CD14-positive monocyte (primary cell): ENCODE measurements at regions not wholly inside any gene's neighbourhood (a gene's known extent, or its start where the extent isn't known, plus 50 kb on each side); places are given as distances from the start of the nearest gene placed in this dataset.

Source experiments
- DNase-seq, 3 donors: peaks; one replicate each; pipeline ENCODE4 v3.0.0-alpha.2; 2011 to 2022
- H2AFZ ChIP-seq: 2 replicates; pipeline ENCODE4 v1.6.0; 2012; ENCODE audit warnings: mild to moderate bottlenecking, low read depth, low read length, inconsistent platforms; ENCODE audit not compliant: insufficient read depth, poor library complexity, severe bottlenecking
- H3K27ac ChIP-seq, 2 donors: 1 replicate in 1 of 2; 2 replicates in 1 of 2; pipeline ENCODE4 v1.5.1; 2012 to 2013; ENCODE audit warnings: low read length in 2 of 2, control low read depth in 1 of 2, inconsistent platforms in 1 of 2, low read depth in 1 of 2, mild to moderate bottlenecking in 1 of 2
- H3K27me3 ChIP-seq, 2 donors: one replicate each; pipeline versions ENCODE4 v1.6.0 to v1.6.1; 2011 to 2013; ENCODE audit warnings: low read length in 2 of 2; ENCODE audit not compliant: control insufficient read depth in 2 of 2, insufficient read depth in 2 of 2
- H3K36me3 ChIP-seq, 2 donors: replicated peaks in 1 of 2; 1 replicate in 1 of 2; 2 replicates in 1 of 2; pipeline versions ENCODE4 v1.5.1 to v1.6.1; 2012 to 2013; ENCODE audit warnings: low read length in 2 of 2, control low read depth in 1 of 2, inconsistent platforms in 1 of 2, mild to moderate bottlenecking in 1 of 2; ENCODE audit not compliant: insufficient read depth in 2 of 2, control insufficient read depth in 1 of 2
- H3K4me1 ChIP-seq, 2 donors: 1 replicate in 1 of 2; 2 replicates in 1 of 2; pipeline versions ENCODE4 v1.5.1 to v1.6.1; 2012 to 2013; ENCODE audit warnings: low read length in 2 of 2, control low read depth in 1 of 2, inconsistent platforms in 1 of 2, mild to moderate bottlenecking in 1 of 2, moderate library complexity in 1 of 2; ENCODE audit not compliant: insufficient read depth in 2 of 2, control insufficient read depth in 1 of 2
- H3K4me2 ChIP-seq: replicated peaks from 2 replicates; pipeline ENCODE3; 2012; ENCODE audit warnings: low read length, moderate library complexity, mild to moderate bottlenecking; ENCODE audit not compliant: poor library complexity, severe bottlenecking; ENCODE audit errors: extremely low read depth
- H3K4me3 ChIP-seq, 3 experiments: fragments of 200-600 bp in 1 of 3; sonication (generic) in 1 of 3; replicated peaks in 1 of 3; 1 replicate in 2 of 3; 2 replicates in 1 of 3; pipeline ENCODE4 v1.5.1; 2011 to 2013; ENCODE audit warnings: low read length in 3 of 3, mild to moderate bottlenecking in 3 of 3, control low read depth in 2 of 3, low read depth in 2 of 3, inconsistent platforms in 1 of 3, moderate library complexity in 1 of 3
- H3K79me2 ChIP-seq: 2 replicates; pipeline ENCODE4 v1.6.0; 2012; ENCODE audit warnings: mild to moderate bottlenecking, control low read depth, inconsistent platforms, low read length, moderate library complexity; ENCODE audit not compliant: insufficient read depth
- H3K9ac ChIP-seq: 2 replicates; pipeline ENCODE4 v1.6.0; 2017; ENCODE audit warnings: low read length, mild to moderate bottlenecking; ENCODE audit not compliant: insufficient read depth, poor library complexity, severe bottlenecking
- H3K9me3 ChIP-seq, 2 donors: replicated peaks in 1 of 2; 1 replicate in 1 of 2; 2 replicates in 1 of 2; pipeline versions ENCODE4 v1.5.1 to v1.6.1; 2012 to 2013; ENCODE audit warnings: low read length in 2 of 2, control low read depth in 1 of 2; ENCODE audit not compliant: control insufficient read depth in 1 of 2, insufficient read depth in 1 of 2
- H4K20me1 ChIP-seq: 2 replicates; pipeline ENCODE4 v1.6.0; 2012; ENCODE audit warnings: mild to moderate bottlenecking, low read length, control low read depth, moderate library complexity; ENCODE audit not compliant: insufficient read depth
- H3K27ac Mint-ChIP-seq, 7 donors: one replicate each; pipeline ENCODE4 v1.8.0; 2020; ENCODE audit warnings: mild to moderate bottlenecking in 7 of 7, mixed read lengths in 7 of 7, moderate library complexity in 6 of 7, inconsistent platforms in 2 of 7
- H3K27me3 Mint-ChIP-seq, 3 donors: one replicate each; pipeline ENCODE4 v1.8.0; 2021 to 2022; ENCODE audit warnings: low read depth in 3 of 3, mild to moderate bottlenecking in 3 of 3, mixed read lengths in 3 of 3, moderate library complexity in 3 of 3, inconsistent platforms in 1 of 3
- H3K36me3 Mint-ChIP-seq, 2 donors: one replicate each; pipeline ENCODE4 v1.8.0; 2020; ENCODE audit warnings: mixed read lengths in 2 of 2, inconsistent platforms in 1 of 2, mild to moderate bottlenecking in 1 of 2
- H3K4me1 Mint-ChIP-seq: one replicate; pipeline ENCODE4 v1.8.0; 2020; ENCODE audit warnings: mild to moderate bottlenecking, mixed read lengths
- H3K4me3 Mint-ChIP-seq, 2 donors: one replicate each; pipeline ENCODE4 v1.8.0; 2020; ENCODE audit warnings: mild to moderate bottlenecking in 2 of 2, mixed read lengths in 2 of 2, moderate library complexity in 1 of 2
- H3K9me3 Mint-ChIP-seq, 7 donors: one replicate each; pipeline ENCODE4 v1.8.0; 2020 to 2022; ENCODE audit warnings: mixed read lengths in 7 of 7, mild to moderate bottlenecking in 6 of 7, moderate library complexity in 6 of 7, inconsistent platforms in 2 of 7
- CTCF ChIP-seq: fragments of 200-600 bp; IDR thresholded peaks from one replicate; pipeline ENCODE4 v1.8.0; 2022; ENCODE audit warnings: antibody characterized with exemption, mild to moderate bottlenecking
- WGBS: methylation state at CpG from one replicate; pipeline ENCODE4 v1.1.5; 2013; ENCODE audit warnings: missing lambda C conversion rate; ENCODE audit not compliant: insufficient coverage; 5-methylcytosine and 5-hydroxymethylcytosine counted together
- intact Hi-C, 2 donors: fragments of 100-400 bp; cut with micrococcal nuclease; formaldehyde crosslinking; loops; one replicate each; pipeline versions ENCODE4 v1.15.0 to v1.15.1; 2023

GRCh38 chr5:4553978-4554377, 586.2 kb upstream of the ADAMTS16 start:
- Mint-ChIP-seq H3K27ac (no peak overlapping the region), H3K9me3 (peaks cover 0 to 19% (median 5%) of the 10 kb centered on the region in 7 donors), H3K4me3 (no peak overlapping the region), H3K4me1 (no peaks in the 10 kb centered on the region), H3K27me3 (no peaks in the 10 kb centered on the region), H3K36me3 (no peaks in the 10 kb centered on the region)
- H3K4me2 ChIP-seq: no peak overlapping the region
- H3K27ac ChIP-seq: no peak overlapping the region
- no peak for DNase-seq
- H4K20me1 ChIP-seq: no peaks in the 10 kb centered on the region
- no peak overlapping the region for H3K4me3 ChIP-seq
- no peaks in the 10 kb centered on the region for H3K27me3 ChIP-seq
- no CpG with 5 or more reads among the region's 6 CpGs for WGBS
- H3K36me3 ChIP-seq: no peaks in the 10 kb centered on the region
- H3K9ac ChIP-seq: no peak overlapping the region
- H3K4me1 ChIP-seq: no peaks in the 10 kb centered on the region
- no peak for TF ChIP-seq CTCF
- no peak overlapping the region for H2AFZ ChIP-seq
- H3K9me3 ChIP-seq: peaks cover 5 to 17% of the 10 kb centered on the region in 2 donors
- intact Hi-C loops: no loop called here
- H3K79me2 ChIP-seq: no peaks in the 10 kb centered on the region

GRCh38 chr5:4555725-4556285, 584.3 kb upstream of the ADAMTS16 start:
- Histone ChIP-seq H3K27ac (no peak overlapping the region), H3K4me1 (no peaks in the 10 kb centered on the region), H3K9me3 (peaks cover 5 to 17% of the 10 kb centered on the region in 2 donors), H3K4me3 (no peak overlapping the region), H4K20me1 (no peaks in the 10 kb centered on the region), H3K27me3 (no peaks in the 10 kb centered on the region), H3K4me2 (no peak overlapping the region), H3K36me3 (no peaks in the 10 kb centered on the region), H3K9ac (no peak overlapping the region), H2AFZ (no peak overlapping the region), H3K79me2 (no peaks in the 10 kb centered on the region)
- Mint-ChIP-seq H3K9me3 (peaks cover 0 to 17% (median 9%) of the 10 kb centered on the region in 7 donors), H3K27ac (peak overlapping the region in 1 of 7 donors; percentile 16), H3K27me3 (no peaks in the 10 kb centered on the region), H3K36me3 (no peaks in the 10 kb centered on the region), H3K4me1 (no peaks in the 10 kb centered on the region), H3K4me3 (no peak overlapping the region)
- intact Hi-C loops: no loop called here
- TF ChIP-seq CTCF: no peak
- 83% methylated on average over 11 of the region's 13 CpGs for WGBS
- DNase-seq: no peak
